Bone marrow (tissue), 2 donors: ENCODE measurements at regions not wholly inside any gene's neighbourhood (a gene's known extent, or its start where the extent isn't known, plus 50 kb on each side); places are given as distances from the start of the nearest gene placed in this dataset.
"Not testable (repeated sequence)": the region's sequence is repeated elsewhere in the genome, so short reads cannot be mapped to it uniquely, and the experiment has no call there.

Experiments used
- DNase-seq, 2 donors: peaks; one replicate each; lab custom pipeline; 2025; lab: John Stamatoyannopoulos, UW

- no peak for DNase-seq
Measured at GRCh38 chr10:52599551-52600200, 172.9 kb downstream of the MBL2 start.

GRCh38 chr10:52604131-52604530 lies 168.5 kb downstream of the MBL2 start:
- not testable (repeated sequence) for DNase-seq

GRCh38 chr10:52609071-52609470 lies 163.5 kb downstream of the MBL2 start:
- no peak for DNase-seq

- no peak for DNase-seq
Measured at GRCh38 chr10:52609626-52610240, 162.9 kb downstream of the MBL2 start.

GRCh38 chr10:52615331-52615730 lies 157.3 kb downstream of the MBL2 start:
- DNase-seq = no peak

GRCh38 chr10:52615756-52616394 lies 156.7 kb downstream of the MBL2 start:
- no peak for DNase-seq

GRCh38 chr10:52616395-52616764 lies 156.2 kb downstream of the MBL2 start:
- DNase-seq = no peak

GRCh38 chr10:52617346-52617745 lies 155.2 kb downstream of the MBL2 start:
- no peak for DNase-seq

- no peak for DNase-seq
Measured at GRCh38 chr10:52619052-52619451, 153.5 kb downstream of the MBL2 start.

- no peak for DNase-seq
Measured at GRCh38 chr10:52621635-52622079, 150.9 kb downstream of the MBL2 start.

- DNase-seq = no peak
Measured at GRCh38 chr10:52623761-52624160, 148.8 kb downstream of the MBL2 start.

GRCh38 chr10:52627279-52627678 lies 145.3 kb downstream of the MBL2 start:
- no peak for DNase-seq

GRCh38 chr10:52631146-52631545 lies 141.4 kb downstream of the MBL2 start:
- no peak for DNase-seq

- no peak for DNase-seq
Measured at GRCh38 chr10:52631648-52632047, 140.9 kb downstream of the MBL2 start.

- no peak for DNase-seq
Measured at GRCh38 chr10:52632591-52632990, 140.0 kb downstream of the MBL2 start.

GRCh38 chr10:52633266-52633665 lies 139.3 kb downstream of the MBL2 start:
- DNase-seq = no peak

- no peak for DNase-seq
Measured at GRCh38 chr10:52635651-52636050, 136.9 kb downstream of the MBL2 start.

GRCh38 chr10:52636874-52637273 lies 135.7 kb downstream of the MBL2 start:
- DNase-seq = no peak

- DNase-seq = no peak
Measured at GRCh38 chr10:52637592-52637991, 135.0 kb downstream of the MBL2 start.

GRCh38 chr10:52639652-52640051 lies 132.9 kb downstream of the MBL2 start:
- no peak for DNase-seq

GRCh38 chr10:52642208-52642607 lies 130.4 kb downstream of the MBL2 start:
- DNase-seq = no peak

GRCh38 chr10:52644373-52645186 lies 128.0 kb downstream of the MBL2 start:
- DNase-seq = peak in 1 of 2 donors; percentile 19
